ENCODE measurements at regions not wholly inside any gene's neighbourhood (a gene's known extent, or its start where the extent isn't known, plus 50 kb on each side); places are given as distances from the start of the nearest gene placed in this dataset.

DNA sequence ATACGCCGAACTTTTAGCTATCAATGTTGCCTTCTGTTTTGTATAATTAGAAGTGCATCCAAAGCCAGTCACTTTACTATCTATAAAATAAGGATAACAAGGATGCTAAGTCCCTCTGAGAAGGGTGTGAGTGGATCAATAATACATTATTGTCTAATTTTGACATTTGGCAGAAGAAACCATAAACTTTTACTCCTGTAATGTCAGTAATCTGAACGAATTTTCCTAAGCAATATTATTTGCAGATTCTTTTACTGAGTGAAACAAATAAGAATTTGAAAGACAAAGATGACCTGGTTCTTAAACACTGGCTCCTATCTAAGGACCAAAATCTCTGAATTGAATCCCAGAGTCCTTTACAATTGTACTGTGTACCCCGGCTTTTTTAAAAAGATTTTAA is 126.6 kb upstream of the TMEM161B start:
- Histone ChIP-seq H3K9me3 (no peaks in the 10 kb centered on the region), H3K36me3 (no peaks in the 10 kb centered on the region), H3K27ac (no peak overlapping the region), H3K4me3 (no peak overlapping the region), H3K4me1 (peaks cover 0 to 4% (median 0%) of the 10 kb centered on the region in 12 donors), H3K27me3 (no peaks in the 10 kb centered on the region)
- ATAC-seq (no peak), DNase-seq (no peak)
- TF ChIP-seq POLR2A (IDR thresholded peaks at IDR 0.05), result no peak
- no peak for TF ChIP-seq CTCF (IDR thresholded peaks at IDR 0.05)
- intact Hi-C loops (cut with DNase I), result no loop called here
- 74 to 82% (median 78%) methylated on average over 4 of the region's 4 CpGs for WGBS, 4 donors

DNA sequence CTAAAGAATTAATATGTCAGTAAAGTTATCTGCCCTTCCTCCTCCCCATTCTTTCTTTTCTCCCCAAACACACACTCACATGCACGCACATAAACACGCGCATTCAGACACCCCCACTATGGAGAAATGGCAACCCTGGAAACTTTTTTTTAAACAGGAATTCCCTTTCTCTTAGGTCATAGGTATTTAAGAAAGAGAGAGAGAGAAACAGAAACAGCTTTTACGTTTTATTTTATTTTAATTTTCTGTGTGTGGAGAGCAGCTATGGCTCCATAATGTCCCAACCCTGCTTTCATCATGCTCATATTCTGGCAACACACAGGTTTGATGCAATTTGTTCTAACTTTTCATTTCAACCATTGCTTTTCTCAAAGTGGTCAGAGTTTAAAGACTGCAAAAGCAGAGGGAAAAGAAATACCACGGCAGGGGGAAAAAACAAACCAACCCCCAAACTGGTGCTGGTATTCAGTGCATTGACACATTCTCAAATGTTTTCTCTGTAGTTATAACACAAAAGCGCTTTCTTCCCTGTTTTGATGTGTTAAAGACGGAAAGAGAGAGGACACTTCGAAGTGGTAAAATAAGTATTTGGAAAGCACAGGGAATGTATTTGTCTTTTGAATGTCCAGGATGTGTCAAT is 126.0 kb upstream of the TMEM161B start:
- Histone ChIP-seq H3K4me1 (peaks cover 0 to 4% (median 0%) of the 10 kb centered on the region in 12 donors), H3K36me3 (no peaks in the 10 kb centered on the region), H3K27me3 (no peaks in the 10 kb centered on the region), H3K27ac (no peak overlapping the region), H3K9me3 (no peaks in the 10 kb centered on the region), H3K4me3 (no peak overlapping the region)
- WGBS, 4 donors, result 74 to 81% (median 79%) methylated on average over 8 of the region's 8 CpGs
- ATAC-seq (no peak), DNase-seq (no peak)
- TF ChIP-seq CTCF (IDR thresholded peaks at IDR 0.05) (no peak), POLR2A (IDR thresholded peaks at IDR 0.05) (no peak)
- intact Hi-C loops (cut with DNase I), result no loop called here

DNA sequence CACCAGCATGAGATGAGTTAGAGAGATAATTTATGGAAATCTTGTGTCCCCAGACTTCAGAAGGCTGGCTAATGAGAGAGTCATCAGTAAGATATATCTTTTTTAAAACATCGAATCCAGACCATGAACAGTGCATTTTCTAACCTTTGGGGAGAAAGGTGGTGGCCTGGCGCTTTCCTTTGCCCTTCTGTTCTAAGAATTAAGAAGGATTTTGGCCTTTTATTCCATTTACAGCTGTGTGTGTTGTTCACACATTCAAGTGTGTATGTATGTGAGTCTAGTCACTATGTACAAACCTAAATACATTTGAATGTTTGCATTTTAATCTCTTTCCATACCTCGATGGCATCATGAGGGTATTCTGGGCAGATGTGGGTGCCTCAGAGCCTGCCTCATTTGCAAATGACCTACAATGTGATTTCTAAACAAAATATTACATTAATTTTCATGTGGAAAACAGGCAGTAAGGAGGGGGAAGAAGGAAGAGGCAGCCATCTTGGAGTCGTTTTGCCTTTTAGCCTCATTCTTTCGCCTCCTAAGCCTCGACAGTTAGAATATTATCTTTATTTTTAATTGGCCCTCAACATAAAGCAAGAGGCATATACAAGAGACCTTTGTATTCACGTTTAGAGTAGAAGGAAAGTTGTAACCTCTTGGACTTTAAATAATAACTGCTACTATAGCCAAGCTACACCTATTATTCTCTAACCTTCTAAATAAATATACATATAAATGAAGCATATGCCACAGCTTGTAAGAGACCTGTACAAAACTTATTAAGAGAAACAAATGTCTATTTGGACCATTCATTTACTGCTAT is 125.3 kb upstream of the TMEM161B start:
- Histone ChIP-seq H3K9me3 (no peaks in the 10 kb centered on the region), H3K27me3 (no peaks in the 10 kb centered on the region), H3K27ac (no peak overlapping the region), H3K4me3 (no peak overlapping the region), H3K4me1 (peaks cover 0 to 4% (median 0%) of the 10 kb centered on the region in 12 donors), H3K36me3 (no peaks in the 10 kb centered on the region)
- intact Hi-C loops (cut with DNase I), result no loop called here
- WGBS, 4 donors, result 81 to 84% (median 83%) methylated on average over 7 of the region's 7 CpGs
- no peak for TF ChIP-seq CTCF (IDR thresholded peaks at IDR 0.05)
- TF ChIP-seq POLR2A (IDR thresholded peaks at IDR 0.05), result no peak
- ATAC-seq, result no peak
- no peak for DNase-seq

- Histone ChIP-seq H3K4me3 (no peak overlapping the region), H3K27me3 (no peaks in the 10 kb centered on the region), H3K4me1 (peaks cover 0 to 4% (median 0%) of the 10 kb centered on the region in 12 donors), H3K9me3 (no peaks in the 10 kb centered on the region), H3K36me3 (no peaks in the 10 kb centered on the region), H3K27ac (no peak overlapping the region)
- DNase-seq (no peak), ATAC-seq (no peak)
- intact Hi-C loops (cut with DNase I), result no loop called here
- TF ChIP-seq POLR2A (IDR thresholded peaks at IDR 0.05) (no peak), CTCF (IDR thresholded peaks at IDR 0.05) (no peak)
- 80 to 85% (median 82%) methylated on average over 2 of the region's 2 CpGs for WGBS, 4 donors
Measured at GRCh38 chr5:88393042-88393441, 124.4 kb upstream of the TMEM161B start.
